ENCODE measurements at regions not wholly inside any gene's neighbourhood (a gene's known extent, or its start where the extent isn't known, plus 50 kb on each side); places are given as distances from the start of the nearest gene placed in this dataset.

- Histone ChIP-seq H3K36me3 (replicated peaks) (no peaks in the 10 kb centered on the region), H3K4me3 (ENCODE audit: low read depth, low read length) (no peak overlapping the region), H3K27ac (no peak overlapping the region), H3K27me3 (replicated peaks) (no peaks in the 10 kb centered on the region)
- no peak for DNase-seq
- in situ Hi-C loops (cut with HindIII; ENCODE audit: low pct_ligation_motif_present, low sequenced_read_pairs): no loop called here
- TF ChIP-seq CTCF (IDR thresholded peaks at IDR 0.05; ENCODE audit: low read depth, low read length, missing control alignments): no peak
Measured at GRCh38 chr13:106343836-106344235, 191.6 kb downstream of the EFNB2 start.

DNA sequence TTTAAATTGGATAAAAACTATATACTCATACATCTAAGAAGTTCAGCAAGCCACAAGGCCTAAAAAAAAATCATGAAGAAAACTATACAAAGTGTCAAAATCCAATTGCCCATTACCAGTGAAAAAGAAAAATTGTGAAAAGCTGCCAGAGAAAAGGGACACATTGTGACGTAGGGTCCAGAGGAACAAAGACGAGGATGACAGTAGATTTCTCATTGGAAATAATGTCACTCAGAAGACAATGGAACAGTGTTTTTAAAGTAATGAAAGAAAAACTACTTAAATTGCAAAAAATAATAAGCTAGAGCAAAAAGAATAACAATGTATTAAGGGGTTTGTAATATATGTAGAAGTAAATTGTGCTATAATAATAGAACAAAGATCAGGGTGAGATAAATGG is 195.2 kb downstream of the EFNB2 start:
- TF ChIP-seq CTCF (IDR thresholded peaks at IDR 0.05; ENCODE audit: low read depth, low read length, missing control alignments): no peak
- H3K27ac ChIP-seq: no peak overlapping the region
- H3K4me3 ChIP-seq (ENCODE audit: low read depth, low read length): no peak overlapping the region
- H3K27me3 ChIP-seq (replicated peaks): no peaks in the 10 kb centered on the region
- in situ Hi-C loops (cut with HindIII; ENCODE audit: low pct_ligation_motif_present, low sequenced_read_pairs): no loop called here
- DNase-seq: no peak
- H3K36me3 ChIP-seq (replicated peaks): no peaks in the 10 kb centered on the region

DNA sequence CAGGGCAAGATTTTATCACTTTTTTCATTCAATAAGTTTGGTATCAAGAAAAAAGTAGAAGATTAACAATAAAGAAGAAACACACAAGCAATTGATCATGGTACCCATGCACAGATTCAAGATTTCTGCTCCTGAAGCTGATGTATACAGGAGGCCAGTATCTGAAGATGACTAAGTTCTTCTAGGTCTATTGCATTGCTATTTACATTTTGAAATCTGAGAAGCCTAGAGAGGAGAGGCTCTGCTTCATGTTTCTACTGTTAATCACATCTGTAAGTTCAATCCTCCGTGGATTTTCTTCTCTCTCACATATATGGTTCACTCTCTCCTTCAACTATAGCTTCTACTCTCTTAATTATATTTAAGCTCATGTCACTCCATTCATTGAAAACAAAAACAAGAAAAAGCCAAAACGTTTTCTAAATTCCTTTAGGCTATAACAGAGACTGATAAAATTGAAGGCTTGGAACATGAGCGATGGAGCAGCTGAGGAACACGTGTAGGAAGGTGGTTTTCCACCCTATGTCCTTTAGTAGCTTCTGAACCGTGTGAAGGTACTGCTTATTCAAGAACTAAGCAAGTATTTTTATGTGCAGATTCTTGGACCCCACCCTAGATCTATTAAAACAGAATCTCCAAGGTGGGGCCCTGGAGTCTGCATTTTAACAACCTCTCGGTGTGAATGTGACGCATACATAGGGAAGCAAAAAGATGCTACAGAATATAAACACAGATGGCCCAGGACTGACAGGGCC is 198.2 kb downstream of the EFNB2 start:
- DNase-seq: no peak
- in situ Hi-C loops (cut with HindIII; ENCODE audit: low pct_ligation_motif_present, low sequenced_read_pairs): no loop called here
- H3K4me3 ChIP-seq (ENCODE audit: low read depth, low read length): no peak overlapping the region
- TF ChIP-seq CTCF (IDR thresholded peaks at IDR 0.05; ENCODE audit: low read depth, low read length, missing control alignments): no peak
- no peaks in the 10 kb centered on the region for H3K36me3 ChIP-seq (replicated peaks)
- no peaks in the 10 kb centered on the region for H3K27me3 ChIP-seq (replicated peaks)
- H3K27ac ChIP-seq: no peak overlapping the region

DNA sequence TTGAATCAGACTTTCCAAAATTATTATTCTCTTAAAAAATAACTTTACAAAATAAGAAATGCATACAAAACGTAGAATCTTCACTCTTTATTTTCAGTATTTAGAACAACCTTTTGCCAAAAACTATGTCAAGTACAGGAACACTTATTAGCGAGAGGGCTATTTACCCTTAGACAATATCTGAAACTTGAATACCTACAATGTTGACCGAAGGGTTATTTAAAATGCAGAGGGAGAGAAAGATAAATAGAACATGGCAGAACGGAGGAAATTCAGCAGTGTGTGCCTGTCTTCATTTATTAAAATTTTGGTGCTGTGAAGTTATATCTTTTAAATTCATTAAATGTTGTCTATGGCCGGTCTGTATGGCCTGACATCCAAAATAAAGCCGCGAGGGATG is 198.8 kb downstream of the EFNB2 start:
- Histone ChIP-seq H3K27ac (no peak overlapping the region), H3K4me3 (ENCODE audit: low read depth, low read length) (no peak overlapping the region), H3K36me3 (replicated peaks) (no peaks in the 10 kb centered on the region), H3K27me3 (replicated peaks) (no peaks in the 10 kb centered on the region)
- in situ Hi-C loops (cut with HindIII; ENCODE audit: low pct_ligation_motif_present, low sequenced_read_pairs): no loop called here
- no peak for TF ChIP-seq CTCF (IDR thresholded peaks at IDR 0.05; ENCODE audit: low read depth, low read length, missing control alignments)
- no peak for DNase-seq

DNA sequence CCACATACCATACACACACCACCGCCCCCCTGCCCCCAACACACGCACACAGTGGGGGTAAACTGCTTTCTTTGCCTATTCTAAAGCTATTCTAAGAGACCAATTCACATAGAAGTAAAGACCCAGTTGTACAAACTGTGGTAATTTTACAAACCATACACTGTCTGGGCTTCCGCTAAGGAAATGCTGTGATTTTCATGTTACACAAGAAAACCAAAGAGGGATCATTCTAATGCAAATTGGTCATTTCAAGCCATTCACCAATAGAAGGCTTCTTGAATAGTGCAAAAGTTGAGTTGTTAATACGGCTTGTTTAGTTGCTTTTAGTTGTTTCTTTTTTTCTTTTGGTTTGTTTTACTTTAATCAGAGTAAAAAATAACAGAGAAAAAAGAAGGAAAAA is 202.8 kb downstream of the EFNB2 start:
- H3K27me3 ChIP-seq (replicated peaks): no peaks in the 10 kb centered on the region
- no peak overlapping the region for H3K27ac ChIP-seq
- no peak overlapping the region for H3K4me3 ChIP-seq (ENCODE audit: low read depth, low read length)
- in situ Hi-C loops (cut with HindIII; ENCODE audit: low pct_ligation_motif_present, low sequenced_read_pairs): no loop called here
- no peak for DNase-seq
- H3K36me3 ChIP-seq (replicated peaks): no peaks in the 10 kb centered on the region
- no peak for TF ChIP-seq CTCF (IDR thresholded peaks at IDR 0.05; ENCODE audit: low read depth, low read length, missing control alignments)

GRCh38 chr13:106331116-106331515 is 204.3 kb downstream of the EFNB2 start:
- no peak for DNase-seq
- H3K4me3 ChIP-seq (ENCODE audit: low read depth, low read length): no peak overlapping the region
- H3K36me3 ChIP-seq (replicated peaks): no peaks in the 10 kb centered on the region
- H3K27me3 ChIP-seq (replicated peaks): no peaks in the 10 kb centered on the region
- no peak overlapping the region for H3K27ac ChIP-seq
- no peak for TF ChIP-seq CTCF (IDR thresholded peaks at IDR 0.05; ENCODE audit: low read depth, low read length, missing control alignments)
- in situ Hi-C loops (cut with HindIII; ENCODE audit: low pct_ligation_motif_present, low sequenced_read_pairs): no loop called here

Measured in brain microvascular endothelial cell (primary cell).